Ishikawa (cell line): ENCODE measurements at regions not wholly inside any gene's neighbourhood (a gene's known extent, or its start where the extent isn't known, plus 50 kb on each side); places are given as distances from the start of the nearest gene placed in this dataset.

ENCODE experiments used
- CEBPB ChIP-seq: IDR thresholded peaks from 2 replicates; pipeline ENCODE4 v1.6.1; 2012
- CREB1 ChIP-seq: IDR thresholded peaks from 2 replicates; pipeline ENCODE4 v1.6.1; 2012; ENCODE audit warnings: low read depth
- EGR1 ChIP-seq: IDR thresholded peaks from 2 replicates; pipeline ENCODE4 v1.6.1; 2012
- EP300 ChIP-seq: IDR thresholded peaks from 2 replicates; pipeline ENCODE4 v1.6.1; 2012; ENCODE audit warnings: borderline replicate concordance
- FOXM1 ChIP-seq: IDR thresholded peaks from 2 replicates; pipeline ENCODE4 v1.6.1; 2012; ENCODE audit warnings: low read depth, borderline replicate concordance
- MAX ChIP-seq: IDR thresholded peaks from 2 replicates; pipeline ENCODE4 v1.6.1; 2012
- NFIC ChIP-seq: IDR thresholded peaks from 2 replicates; pipeline ENCODE4 v1.6.1; 2012
- RAD21 ChIP-seq: IDR thresholded peaks from 2 replicates; pipeline ENCODE4 v1.6.1; 2012; ENCODE audit warnings: low read depth
- REST ChIP-seq: IDR thresholded peaks from 2 replicates; pipeline ENCODE4 v1.6.1; 2012; ENCODE audit warnings: low read depth, mild to moderate bottlenecking
- TAF1 ChIP-seq: IDR thresholded peaks from 2 replicates; pipeline ENCODE4 v1.6.1; 2012; ENCODE audit warnings: low read depth, mild to moderate bottlenecking
- TCF12 ChIP-seq: IDR thresholded peaks from 2 replicates; pipeline ENCODE4 v1.6.1; 2012; ENCODE audit warnings: low read depth
- TEAD4 ChIP-seq: IDR thresholded peaks from 2 replicates; pipeline ENCODE4 v1.6.1; 2012
- YY1 ChIP-seq: IDR thresholded peaks from 2 replicates; pipeline ENCODE4 v1.6.1; 2012; ENCODE audit warnings: low read depth
- ZBTB7A ChIP-seq: IDR thresholded peaks from 2 replicates; pipeline ENCODE4 v1.6.1; 2012; ENCODE audit warnings: low read depth
- TF ChIP-seq, protein P1 (sequence below): IDR thresholded peaks from 2 replicates; pipeline ENCODE4 v1.6.1; 2012

- no peak for TF ChIP-seq MAX
- TF ChIP-seq ZBTB7A = no peak
- no peak for TF ChIP-seq CEBPB
- TF ChIP-seq, protein P1, sequence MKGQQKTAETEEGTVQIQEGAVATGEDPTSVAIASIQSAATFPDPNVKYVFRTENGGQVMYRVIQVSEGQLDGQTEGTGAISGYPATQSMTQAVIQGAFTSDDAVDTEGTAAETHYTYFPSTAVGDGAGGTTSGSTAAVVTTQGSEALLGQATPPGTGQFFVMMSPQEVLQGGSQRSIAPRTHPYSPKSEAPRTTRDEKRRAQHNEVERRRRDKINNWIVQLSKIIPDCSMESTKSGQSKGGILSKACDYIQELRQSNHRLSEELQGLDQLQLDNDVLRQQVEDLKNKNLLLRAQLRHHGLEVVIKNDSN = no peak
- no peak for TF ChIP-seq TCF12
- no peak for TF ChIP-seq CREB1
- no peak for TF ChIP-seq NFIC
- no peak for TF ChIP-seq YY1
- TF ChIP-seq EGR1 = no peak
- TF ChIP-seq TAF1 = no peak
- TF ChIP-seq RAD21 = no peak
- no peak for TF ChIP-seq REST
- no peak for TF ChIP-seq EP300
- TF ChIP-seq TEAD4 = no peak
- no peak for TF ChIP-seq FOXM1
These were observed 609.6 kb downstream of the PRELID2 start for GRCh38 chr5:145225529-145225928.

DNA sequence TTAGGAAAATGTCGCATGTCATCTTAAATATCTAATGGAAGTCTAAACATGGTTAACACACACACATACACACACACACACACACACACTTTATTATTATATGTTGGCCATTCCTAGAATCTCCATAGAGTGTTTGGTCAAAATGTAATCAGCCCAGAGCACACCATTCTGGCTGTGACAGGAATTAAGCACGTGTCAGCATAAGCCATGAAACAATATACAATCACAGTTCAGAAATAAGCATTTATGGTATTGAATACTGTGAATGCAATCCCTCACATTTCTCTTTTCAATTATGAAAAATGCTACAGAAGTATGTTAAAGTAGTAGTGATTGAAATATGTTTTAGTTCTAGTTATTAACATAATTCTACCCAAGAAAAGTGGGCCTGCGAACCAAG lies 611.6 kb downstream of the PRELID2 start:
- TF ChIP-seq YY1 = no peak
- no peak for TF ChIP-seq NFIC
- TF ChIP-seq EP300 = no peak
- no peak for TF ChIP-seq EGR1
- no peak for TF ChIP-seq MAX
- TF ChIP-seq ZBTB7A = no peak
- TF ChIP-seq TAF1 = no peak
- no peak for TF ChIP-seq CREB1
- TF ChIP-seq RAD21 = no peak
- no peak for TF ChIP-seq CEBPB
- TF ChIP-seq FOXM1 = no peak
- no peak for TF ChIP-seq REST
- no peak for TF ChIP-seq TCF12
- TF ChIP-seq TEAD4 = no peak
- TF ChIP-seq, protein P1 = no peak

DNA sequence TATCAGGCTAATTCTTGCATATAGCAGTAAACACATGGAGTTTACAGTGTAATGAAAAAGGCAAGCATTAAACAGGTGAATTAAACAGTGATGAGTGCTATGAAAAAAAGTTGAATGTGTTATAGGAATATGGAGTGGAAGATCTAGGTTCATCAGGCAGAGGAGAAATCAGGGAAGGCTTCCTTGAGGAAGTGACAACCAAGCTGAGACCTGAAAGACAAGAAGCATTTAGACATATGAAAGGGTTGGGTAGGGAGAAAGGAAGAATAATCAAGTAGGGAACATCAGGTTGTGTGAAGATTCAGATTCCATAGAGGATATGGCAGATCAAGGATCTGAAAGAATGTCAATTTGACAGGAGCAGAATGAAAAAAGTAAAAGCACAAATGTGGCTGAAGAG lies 612.5 kb downstream of the PRELID2 start:
- TF ChIP-seq FOXM1 = no peak
- no peak for TF ChIP-seq YY1
- TF ChIP-seq TCF12 = no peak
- TF ChIP-seq NFIC = no peak
- TF ChIP-seq CEBPB = no peak
- no peak for TF ChIP-seq CREB1
- TF ChIP-seq REST = no peak
- no peak for TF ChIP-seq EGR1
- no peak for TF ChIP-seq TAF1
- no peak for TF ChIP-seq TEAD4

DNA sequence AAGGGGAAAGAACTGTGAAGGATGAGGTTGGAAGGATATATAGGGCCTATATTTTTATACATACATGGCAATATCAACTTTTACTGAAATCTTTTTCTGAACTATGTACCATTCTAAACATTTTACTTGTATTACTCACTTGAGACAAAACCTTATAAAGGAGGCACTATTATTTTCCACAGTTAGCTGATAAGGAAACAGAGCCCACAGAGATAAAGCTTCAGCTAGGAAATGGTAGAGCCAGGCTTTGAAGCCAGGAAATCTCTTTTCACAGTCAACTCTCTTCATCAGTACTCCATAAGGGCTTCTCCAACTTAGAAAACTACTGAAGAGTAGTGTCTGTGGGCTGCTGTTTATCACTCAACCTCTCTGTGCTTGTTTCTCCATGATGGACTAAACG lies 613.7 kb downstream of the PRELID2 start:
- TF ChIP-seq CEBPB (no peak), REST (no peak), MAX (no peak), RAD21 (no peak), EGR1 (no peak), YY1 (no peak), ZBTB7A (no peak)
